ENCODE measurements at regions not wholly inside any gene's neighbourhood (a gene's known extent, or its start where the extent isn't known, plus 50 kb on each side); places are given as distances from the start of the nearest gene placed in this dataset.
A peak's percentile ranks its signal among the peaks of the same experiment; 100 is the strongest.

GRCh38 chr7:125675640-125676039, 746.0 kb upstream of the POT1 start:
- no peak overlapping the region for H3K27ac ChIP-seq
- no peak for TF ChIP-seq CTCF (IDR thresholded peaks at IDR 0.05)
- TF ChIP-seq ZFX (IDR thresholded peaks at IDR 0.05; ENCODE audit: borderline replicate concordance) = no peak

- TF ChIP-seq CTCF (IDR thresholded peaks at IDR 0.05) (no peak), ZFX (IDR thresholded peaks at IDR 0.05; ENCODE audit: borderline replicate concordance) (no peak)
- H3K27ac ChIP-seq = no peak overlapping the region
Measured at GRCh38 chr7:125675169-125675568, 745.5 kb upstream of the POT1 start.

GRCh38 chr7:125670926-125671572, 741.4 kb upstream of the POT1 start:
- peak overlapping the region; percentile 88 for H3K27ac ChIP-seq

GRCh38 chr7:125668321-125668993, 738.8 kb upstream of the POT1 start:
- no peak for TF ChIP-seq ZFX (IDR thresholded peaks at IDR 0.05; ENCODE audit: borderline replicate concordance)
- H3K27ac ChIP-seq = peak overlapping the region; percentile 88

More at GRCh38 chr7:125670926-125671572, 741.4 kb upstream of the POT1 start:
- no peak for TF ChIP-seq ZFX (IDR thresholded peaks at IDR 0.05; ENCODE audit: borderline replicate concordance)
- peak; percentile 88 for TF ChIP-seq CTCF (IDR thresholded peaks at IDR 0.05)

GRCh38 chr7:125664625-125665024, 735.0 kb upstream of the POT1 start:
- TF ChIP-seq ZFX (IDR thresholded peaks at IDR 0.05; ENCODE audit: borderline replicate concordance) = no peak
- no peak for TF ChIP-seq CTCF (IDR thresholded peaks at IDR 0.05)
- H3K27ac ChIP-seq = peak overlapping the region; percentile 88

- TF ChIP-seq CTCF (IDR thresholded peaks at IDR 0.05) = no peak
- TF ChIP-seq ZFX (IDR thresholded peaks at IDR 0.05; ENCODE audit: borderline replicate concordance) = no peak
- peak overlapping the region; percentile 88 for H3K27ac ChIP-seq
Measured at GRCh38 chr7:125663961-125664360, 734.3 kb upstream of the POT1 start.

GRCh38 chr7:125661677-125662076, 732.1 kb upstream of the POT1 start:
- peak overlapping the region; percentile 88 for H3K27ac ChIP-seq
- no peak for TF ChIP-seq CTCF (IDR thresholded peaks at IDR 0.05)
- TF ChIP-seq ZFX (IDR thresholded peaks at IDR 0.05; ENCODE audit: borderline replicate concordance) = no peak
